C4-2B (cell line): ENCODE measurements at regions not wholly inside any gene's neighbourhood (a gene's known extent, or its start where the extent isn't known, plus 50 kb on each side); places are given as distances from the start of the nearest gene placed in this dataset.

ENCODE experiments used
- ZFX ChIP-seq: fragments of 450-650 bp; IDR thresholded peaks from 2 replicates; pipeline ENCODE4 v1.6.1; 2017
- TF ChIP-seq, protein P1 (sequence below): fragments of 450-650 bp; conservative IDR thresholded peaks from 2 replicates; pipeline ENCODE4 v1.5.1; 2017; ENCODE audit warnings: mild to moderate bottlenecking

DNA sequence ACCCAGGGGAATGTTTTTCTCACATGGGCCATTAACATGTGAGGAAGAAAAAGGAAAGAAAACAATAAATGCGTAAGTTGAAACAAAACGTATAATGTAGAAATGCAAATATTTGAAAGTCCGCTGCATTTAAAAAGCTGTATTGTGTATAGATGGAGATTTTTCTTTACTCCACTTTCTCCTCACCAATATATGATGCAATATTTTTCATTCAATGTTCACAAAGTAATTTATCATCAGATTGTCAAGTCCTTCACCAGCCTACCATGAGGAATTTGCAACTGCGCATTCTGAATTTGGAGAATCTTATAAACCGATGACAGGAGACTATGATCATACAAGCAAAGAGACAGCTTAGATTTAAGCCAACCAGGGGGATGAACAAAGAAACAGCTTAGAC, 69.9 kb downstream of the SOD2 start:
- TF ChIP-seq, protein P1, sequence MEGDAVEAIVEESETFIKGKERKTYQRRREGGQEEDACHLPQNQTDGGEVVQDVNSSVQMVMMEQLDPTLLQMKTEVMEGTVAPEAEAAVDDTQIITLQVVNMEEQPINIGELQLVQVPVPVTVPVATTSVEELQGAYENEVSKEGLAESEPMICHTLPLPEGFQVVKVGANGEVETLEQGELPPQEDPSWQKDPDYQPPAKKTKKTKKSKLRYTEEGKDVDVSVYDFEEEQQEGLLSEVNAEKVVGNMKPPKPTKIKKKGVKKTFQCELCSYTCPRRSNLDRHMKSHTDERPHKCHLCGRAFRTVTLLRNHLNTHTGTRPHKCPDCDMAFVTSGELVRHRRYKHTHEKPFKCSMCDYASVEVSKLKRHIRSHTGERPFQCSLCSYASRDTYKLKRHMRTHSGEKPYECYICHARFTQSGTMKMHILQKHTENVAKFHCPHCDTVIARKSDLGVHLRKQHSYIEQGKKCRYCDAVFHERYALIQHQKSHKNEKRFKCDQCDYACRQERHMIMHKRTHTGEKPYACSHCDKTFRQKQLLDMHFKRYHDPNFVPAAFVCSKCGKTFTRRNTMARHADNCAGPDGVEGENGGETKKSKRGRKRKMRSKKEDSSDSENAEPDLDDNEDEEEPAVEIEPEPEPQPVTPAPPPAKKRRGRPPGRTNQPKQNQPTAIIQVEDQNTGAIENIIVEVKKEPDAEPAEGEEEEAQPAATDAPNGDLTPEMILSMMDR: no peak
- no peak for TF ChIP-seq ZFX
